Astrocyte of the cerebellum (primary cell): ENCODE measurements at regions not wholly inside any gene's neighbourhood (a gene's known extent, or its start where the extent isn't known, plus 50 kb on each side); places are given as distances from the start of the nearest gene placed in this dataset.

Experiments
- DNase-seq: peaks from one replicate; pipeline ENCODE4 v3.0.0-alpha.2; 2011; ENCODE audit warnings: low read depth
- H3K4me3 ChIP-seq: 2 replicates; pipeline ENCODE4 v1.5.1; 2011; ENCODE audit warnings: mild to moderate bottlenecking, low read depth, low read length, moderate library complexity
- CTCF ChIP-seq: IDR thresholded peaks from 2 replicates; pipeline ENCODE4 v1.5.1; 2012; ENCODE audit warnings: low read length, low read depth, moderate library complexity, mild to moderate bottlenecking; ENCODE audit errors: missing control alignments
- in situ Hi-C: cut with HindIII; loops from 2 replicates; pipeline ENCODE4 v1.10.0; 2017; ENCODE audit warnings: low sequenced_read_pairs

- TF ChIP-seq CTCF = no peak
- in situ Hi-C loops = no loop called here
- no peak for DNase-seq
- no peak overlapping the region for H3K4me3 ChIP-seq
Measured at GRCh38 chr2:66273933-66274490, 160.9 kb upstream of the MEIS1 start.

- no peak for DNase-seq
- no peak for TF ChIP-seq CTCF
- in situ Hi-C loops = no loop called here
- H3K4me3 ChIP-seq = no peak overlapping the region
Measured at GRCh38 chr2:66272751-66273150, 162.2 kb upstream of the MEIS1 start.

GRCh38 chr2:66271777-66272176, 163.1 kb upstream of the MEIS1 start:
- TF ChIP-seq CTCF = no peak
- no peak overlapping the region for H3K4me3 ChIP-seq
- in situ Hi-C loops = no loop called here
- no peak for DNase-seq

GRCh38 chr2:66270247-66270646, 164.7 kb upstream of the MEIS1 start:
- in situ Hi-C loops = no loop called here
- no peak for DNase-seq
- no peak overlapping the region for H3K4me3 ChIP-seq
- TF ChIP-seq CTCF = no peak

- in situ Hi-C loops = no loop called here
- H3K4me3 ChIP-seq = no peak overlapping the region
- TF ChIP-seq CTCF = no peak
- no peak for DNase-seq
Measured at GRCh38 chr2:66269166-66269565, 165.8 kb upstream of the MEIS1 start.

GRCh38 chr2:66268756-66269155, 166.2 kb upstream of the MEIS1 start:
- TF ChIP-seq CTCF = no peak
- no peak overlapping the region for H3K4me3 ChIP-seq
- in situ Hi-C loops = no loop called here
- no peak for DNase-seq

- in situ Hi-C loops = no loop called here
- DNase-seq = no peak
- no peak for TF ChIP-seq CTCF
- H3K4me3 ChIP-seq = no peak overlapping the region
Measured at GRCh38 chr2:66264354-66264753, 170.6 kb upstream of the MEIS1 start.
